ENCODE measurements at regions not wholly inside any gene's neighbourhood (a gene's known extent, or its start where the extent isn't known, plus 50 kb on each side); places are given as distances from the start of the nearest gene placed in this dataset.
"Not testable (repeated sequence)": the region's sequence is repeated elsewhere in the genome, so short reads cannot be mapped to it uniquely, and the experiment has no call there.

DNA sequence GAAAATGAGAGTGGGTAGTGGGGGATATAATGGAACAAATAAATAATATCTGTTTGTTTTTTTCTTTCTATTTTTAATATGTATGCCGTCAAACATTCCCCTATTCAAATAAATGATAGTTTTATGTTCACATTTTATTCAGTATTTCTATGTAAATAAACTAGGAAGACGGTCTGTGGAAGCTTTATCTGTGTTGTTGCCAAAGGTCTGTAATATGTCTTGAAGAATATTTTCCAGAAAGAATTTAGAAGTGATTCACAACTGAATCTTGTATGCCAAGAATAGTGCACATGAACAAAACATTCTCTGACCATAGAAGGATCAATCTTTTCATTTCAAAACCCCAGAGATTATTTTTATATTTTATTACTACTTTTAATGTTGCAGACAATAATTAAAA is 683.1 kb upstream of the DEFB115 start:
- TF ChIP-seq, protein P1, sequence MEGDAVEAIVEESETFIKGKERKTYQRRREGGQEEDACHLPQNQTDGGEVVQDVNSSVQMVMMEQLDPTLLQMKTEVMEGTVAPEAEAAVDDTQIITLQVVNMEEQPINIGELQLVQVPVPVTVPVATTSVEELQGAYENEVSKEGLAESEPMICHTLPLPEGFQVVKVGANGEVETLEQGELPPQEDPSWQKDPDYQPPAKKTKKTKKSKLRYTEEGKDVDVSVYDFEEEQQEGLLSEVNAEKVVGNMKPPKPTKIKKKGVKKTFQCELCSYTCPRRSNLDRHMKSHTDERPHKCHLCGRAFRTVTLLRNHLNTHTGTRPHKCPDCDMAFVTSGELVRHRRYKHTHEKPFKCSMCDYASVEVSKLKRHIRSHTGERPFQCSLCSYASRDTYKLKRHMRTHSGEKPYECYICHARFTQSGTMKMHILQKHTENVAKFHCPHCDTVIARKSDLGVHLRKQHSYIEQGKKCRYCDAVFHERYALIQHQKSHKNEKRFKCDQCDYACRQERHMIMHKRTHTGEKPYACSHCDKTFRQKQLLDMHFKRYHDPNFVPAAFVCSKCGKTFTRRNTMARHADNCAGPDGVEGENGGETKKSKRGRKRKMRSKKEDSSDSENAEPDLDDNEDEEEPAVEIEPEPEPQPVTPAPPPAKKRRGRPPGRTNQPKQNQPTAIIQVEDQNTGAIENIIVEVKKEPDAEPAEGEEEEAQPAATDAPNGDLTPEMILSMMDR (IDR thresholded peaks at IDR 0.05; ENCODE audit: borderline replicate concordance, extremely low read depth, low read length, poor library complexity, severe bottlenecking), result not testable (repeated sequence)
- TF ChIP-seq EZH2 (IDR thresholded peaks at IDR 0.05; ENCODE audit: borderline replicate concordance, low read depth, low read length, severe bottlenecking), result not testable (repeated sequence)

All from DND-41 (cell line).